ENCODE measurements at regions not wholly inside any gene's neighbourhood (a gene's known extent, or its start where the extent isn't known, plus 50 kb on each side); places are given as distances from the start of the nearest gene placed in this dataset.

GRCh38 chr6:155830531-155830930, 374.9 kb upstream of the NOX3 start:
- TF ChIP-seq CTCF (IDR thresholded peaks at IDR 0.05; ENCODE audit: low read depth, low read length) (no peak), MAX (IDR thresholded peaks at IDR 0.05; ENCODE audit: low read depth, low read length) (no peak)
